ENCODE measurements at regions not wholly inside any gene's neighbourhood (a gene's known extent, or its start where the extent isn't known, plus 50 kb on each side); places are given as distances from the start of the nearest gene placed in this dataset.

DNA sequence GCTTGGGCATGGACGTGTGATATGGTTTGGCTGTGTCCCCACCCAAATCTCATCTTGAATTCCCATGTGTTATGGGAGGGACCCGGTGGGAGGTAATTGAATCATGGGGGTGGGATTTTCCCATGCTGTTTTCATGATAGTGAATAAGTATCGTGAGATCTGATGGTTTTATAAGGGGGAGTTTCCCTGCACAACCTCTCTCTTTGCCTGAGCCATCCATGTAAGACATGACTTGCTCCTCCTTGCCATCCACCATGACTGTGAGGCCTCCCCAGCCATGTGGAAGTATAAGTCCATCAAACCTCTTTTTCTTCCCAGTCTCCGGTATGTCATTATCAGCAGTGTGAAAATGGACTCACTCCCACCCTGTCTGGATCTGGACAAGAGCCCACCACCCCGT, 393.4 kb downstream of the SEC14L1 start:
- no peaks in the 10 kb centered on the region for H3K36me3 ChIP-seq
- no peak overlapping the region for H3K27ac ChIP-seq (replicated peaks in 1 of 4)
- peaks cover 0 to 2% (median under 1%) of the 10 kb centered on the region in 4 donors for H3K4me1 ChIP-seq
- WGBS = 94% methylated on average over 5 of the region's 5 CpGs
- H3K9me3 ChIP-seq = no peaks in the 10 kb centered on the region
- H3K27me3 ChIP-seq = peaks cover 0 to 8% (median under 1%) of the 10 kb centered on the region in 4 donors
- DNase-seq (ENCODE audit: extremely low spot score) = no peak
- intact Hi-C loops (cut with DNase I) = no loop called here
- TF ChIP-seq, protein P1, sequence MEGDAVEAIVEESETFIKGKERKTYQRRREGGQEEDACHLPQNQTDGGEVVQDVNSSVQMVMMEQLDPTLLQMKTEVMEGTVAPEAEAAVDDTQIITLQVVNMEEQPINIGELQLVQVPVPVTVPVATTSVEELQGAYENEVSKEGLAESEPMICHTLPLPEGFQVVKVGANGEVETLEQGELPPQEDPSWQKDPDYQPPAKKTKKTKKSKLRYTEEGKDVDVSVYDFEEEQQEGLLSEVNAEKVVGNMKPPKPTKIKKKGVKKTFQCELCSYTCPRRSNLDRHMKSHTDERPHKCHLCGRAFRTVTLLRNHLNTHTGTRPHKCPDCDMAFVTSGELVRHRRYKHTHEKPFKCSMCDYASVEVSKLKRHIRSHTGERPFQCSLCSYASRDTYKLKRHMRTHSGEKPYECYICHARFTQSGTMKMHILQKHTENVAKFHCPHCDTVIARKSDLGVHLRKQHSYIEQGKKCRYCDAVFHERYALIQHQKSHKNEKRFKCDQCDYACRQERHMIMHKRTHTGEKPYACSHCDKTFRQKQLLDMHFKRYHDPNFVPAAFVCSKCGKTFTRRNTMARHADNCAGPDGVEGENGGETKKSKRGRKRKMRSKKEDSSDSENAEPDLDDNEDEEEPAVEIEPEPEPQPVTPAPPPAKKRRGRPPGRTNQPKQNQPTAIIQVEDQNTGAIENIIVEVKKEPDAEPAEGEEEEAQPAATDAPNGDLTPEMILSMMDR (IDR thresholded peaks at IDR 0.05) = no peak
- TF ChIP-seq POLR2A (IDR thresholded peaks at IDR 0.05; ENCODE audit: low read depth) (no peak), EP300 (IDR thresholded peaks at IDR 0.05) (no peak), POLR2AphosphoS5 (IDR thresholded peaks at IDR 0.05) (no peak)
- H3K4me3 ChIP-seq = no peak overlapping the region

DNA sequence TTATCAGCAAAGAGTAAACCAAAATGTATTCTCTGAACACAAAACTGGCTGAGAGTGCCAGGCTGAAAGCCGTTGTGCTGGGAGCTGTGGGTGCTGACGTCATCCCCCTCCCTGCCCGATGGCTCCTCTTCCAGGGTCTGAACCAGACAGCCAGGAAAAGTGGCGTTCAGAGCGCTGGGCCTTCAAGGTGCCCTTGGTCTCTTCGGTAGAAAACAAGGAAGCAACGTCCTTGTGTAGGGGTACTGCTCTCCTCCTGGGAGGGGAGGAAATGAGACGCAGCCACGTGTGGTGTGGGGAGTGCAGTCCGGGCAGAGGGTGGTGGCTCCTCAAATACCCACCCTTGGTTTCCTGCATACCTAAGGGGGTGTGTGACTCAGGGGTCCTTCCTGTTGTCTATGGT, 394.7 kb downstream of the SEC14L1 start:
- intact Hi-C loops (cut with DNase I) = no loop called here
- no peaks in the 10 kb centered on the region for H3K36me3 ChIP-seq
- no peak overlapping the region for H3K4me3 ChIP-seq
- H3K9me3 ChIP-seq = no peaks in the 10 kb centered on the region
- 65% methylated on average over 10 of the region's 10 CpGs for WGBS
- no peak for DNase-seq (ENCODE audit: extremely low spot score)
- H3K27ac ChIP-seq (replicated peaks in 1 of 4) = no peak overlapping the region
- H3K27me3 ChIP-seq = peaks cover 0 to 7% (median 0%) of the 10 kb centered on the region in 4 donors
- TF ChIP-seq POLR2A (IDR thresholded peaks at IDR 0.05; ENCODE audit: low read depth) (no peak), EP300 (IDR thresholded peaks at IDR 0.05) (no peak), POLR2AphosphoS5 (IDR thresholded peaks at IDR 0.05) (no peak)
- TF ChIP-seq, protein P1 (IDR thresholded peaks at IDR 0.05) = no peak
- no peaks in the 10 kb centered on the region for H3K4me1 ChIP-seq

DNA sequence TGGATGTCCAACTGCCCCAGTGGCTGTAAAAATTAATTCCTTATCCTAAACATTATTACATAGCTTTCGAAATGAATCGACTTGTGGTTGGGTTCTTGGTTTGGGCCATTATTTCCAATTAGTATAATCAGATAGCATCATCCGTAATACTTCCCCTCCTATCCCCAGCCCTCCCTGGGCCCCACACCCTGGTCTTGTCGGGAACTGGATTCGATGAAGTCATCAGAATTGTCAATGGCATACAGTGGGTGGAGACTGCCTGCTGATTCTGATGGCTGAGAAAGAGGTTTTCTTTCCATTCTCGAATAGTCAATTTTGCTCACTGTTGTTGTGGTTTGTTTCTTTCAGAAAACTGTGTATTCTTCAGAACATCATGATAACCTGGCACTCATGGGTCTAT, 395.1 kb downstream of the SEC14L1 start:
- H3K27ac ChIP-seq (replicated peaks in 1 of 4) = no peak overlapping the region
- TF ChIP-seq POLR2AphosphoS5 (IDR thresholded peaks at IDR 0.05) = no peak
- TF ChIP-seq POLR2A (IDR thresholded peaks at IDR 0.05; ENCODE audit: low read depth) = no peak
- no peak for TF ChIP-seq EP300 (IDR thresholded peaks at IDR 0.05)
- TF ChIP-seq, protein P1 (IDR thresholded peaks at IDR 0.05) = no peak
- peaks cover 0 to 12% (median 0%) of the 10 kb centered on the region in 4 donors for H3K27me3 ChIP-seq
- H3K9me3 ChIP-seq = no peaks in the 10 kb centered on the region
- H3K36me3 ChIP-seq = no peaks in the 10 kb centered on the region
- H3K4me1 ChIP-seq = no peaks in the 10 kb centered on the region
- H3K4me3 ChIP-seq = no peak overlapping the region
- DNase-seq (ENCODE audit: extremely low spot score) = no peak
- 87% methylated on average over 6 of the region's 6 CpGs for WGBS
- intact Hi-C loops (cut with DNase I) = no loop called here

DNA sequence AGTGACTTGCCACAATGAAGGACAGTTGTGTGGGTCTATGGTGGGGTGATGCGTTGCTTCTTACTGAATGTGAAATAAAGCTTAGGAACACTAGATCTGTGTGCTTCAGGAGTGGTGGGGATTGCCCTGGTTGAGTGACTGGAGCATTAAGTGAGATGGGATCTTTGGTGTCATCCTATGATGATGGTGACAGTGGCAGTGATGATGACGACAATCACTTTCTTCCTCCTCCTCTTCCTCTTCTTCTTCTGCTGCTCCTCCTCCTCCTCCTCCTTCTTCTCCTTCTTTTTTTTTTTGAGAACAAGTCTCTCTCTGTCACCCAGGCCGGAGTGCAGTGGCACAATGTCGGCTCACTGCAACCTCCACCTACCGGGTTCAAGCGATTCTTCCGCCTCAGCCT, 396.8 kb downstream of the SEC14L1 start:
- no peak for DNase-seq (ENCODE audit: extremely low spot score)
- no peaks in the 10 kb centered on the region for H3K36me3 ChIP-seq
- TF ChIP-seq POLR2A (IDR thresholded peaks at IDR 0.05; ENCODE audit: low read depth) (no peak), POLR2AphosphoS5 (IDR thresholded peaks at IDR 0.05) (no peak)
- TF ChIP-seq, protein P1 (IDR thresholded peaks at IDR 0.05) = no peak
- H3K4me1 ChIP-seq = peaks cover 3 to 7% (median 4%) of the 10 kb centered on the region in 4 donors
- intact Hi-C loops (cut with DNase I) = no loop called here
- WGBS = 93% methylated on average over 7 of the region's 7 CpGs
- H3K27me3 ChIP-seq = peaks cover 0 to 12% (median 0%) of the 10 kb centered on the region in 4 donors
- no peak overlapping the region for H3K27ac ChIP-seq (replicated peaks in 1 of 4)
- no peaks in the 10 kb centered on the region for H3K9me3 ChIP-seq
- no peak overlapping the region for H3K4me3 ChIP-seq

DNA sequence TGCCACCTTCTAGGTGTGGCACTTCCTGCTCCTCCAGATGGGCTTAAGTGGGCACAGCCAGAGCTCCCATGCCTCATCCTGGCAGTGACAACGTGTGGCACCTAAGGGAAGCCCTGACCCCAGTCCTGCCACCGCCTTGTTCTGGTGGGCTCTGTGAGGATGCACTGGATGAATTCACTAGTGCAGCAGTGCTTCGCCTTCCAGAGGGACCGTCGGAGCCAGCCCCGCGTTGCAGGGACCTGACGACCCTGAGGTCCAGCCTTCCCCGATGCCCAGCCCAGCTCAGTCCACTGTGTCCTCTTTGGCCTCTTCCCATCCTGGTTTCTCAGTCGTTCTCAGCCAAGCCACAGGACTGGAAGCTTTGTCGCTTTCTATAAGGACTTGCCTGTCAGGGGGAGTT, 399.8 kb downstream of the SEC14L1 start:
- 77% methylated on average over 5 of the region's 11 CpGs for WGBS
- H3K36me3 ChIP-seq = no peaks in the 10 kb centered on the region
- no peak for DNase-seq (ENCODE audit: extremely low spot score)

More for the DNA sequence above, 399.8 kb downstream of the SEC14L1 start:
- no peak overlapping the region for H3K4me3 ChIP-seq
- TF ChIP-seq, protein P1 (IDR thresholded peaks at IDR 0.05) = no peak
- no peak for TF ChIP-seq EP300 (IDR thresholded peaks at IDR 0.05)
- TF ChIP-seq POLR2A (IDR thresholded peaks at IDR 0.05; ENCODE audit: low read depth) = no peak
- no peak for TF ChIP-seq POLR2AphosphoS5 (IDR thresholded peaks at IDR 0.05)
- H3K27ac ChIP-seq (replicated peaks in 1 of 4) = no peak overlapping the region
- H3K4me1 ChIP-seq = peaks cover 10 to 12% (median 11%) of the 10 kb centered on the region in 4 donors
- peaks cover 0 to 12% (median 0%) of the 10 kb centered on the region in 4 donors for H3K27me3 ChIP-seq
- no peaks in the 10 kb centered on the region for H3K9me3 ChIP-seq
- intact Hi-C loops (cut with DNase I) = loop anchor here (5.0 kb wide), 1 partner anchor 472 kb away; no protein-coding TSS in a partner anchor
